ENCODE measurements at regions not wholly inside any gene's neighbourhood (a gene's known extent, or its start where the extent isn't known, plus 50 kb on each side); places are given as distances from the start of the nearest gene placed in this dataset.
A peak's percentile ranks its signal among the peaks of the same experiment; 100 is the strongest.
"Not testable (repeated sequence)": the region's sequence is repeated elsewhere in the genome, so short reads cannot be mapped to it uniquely, and the experiment has no call there.

DNA sequence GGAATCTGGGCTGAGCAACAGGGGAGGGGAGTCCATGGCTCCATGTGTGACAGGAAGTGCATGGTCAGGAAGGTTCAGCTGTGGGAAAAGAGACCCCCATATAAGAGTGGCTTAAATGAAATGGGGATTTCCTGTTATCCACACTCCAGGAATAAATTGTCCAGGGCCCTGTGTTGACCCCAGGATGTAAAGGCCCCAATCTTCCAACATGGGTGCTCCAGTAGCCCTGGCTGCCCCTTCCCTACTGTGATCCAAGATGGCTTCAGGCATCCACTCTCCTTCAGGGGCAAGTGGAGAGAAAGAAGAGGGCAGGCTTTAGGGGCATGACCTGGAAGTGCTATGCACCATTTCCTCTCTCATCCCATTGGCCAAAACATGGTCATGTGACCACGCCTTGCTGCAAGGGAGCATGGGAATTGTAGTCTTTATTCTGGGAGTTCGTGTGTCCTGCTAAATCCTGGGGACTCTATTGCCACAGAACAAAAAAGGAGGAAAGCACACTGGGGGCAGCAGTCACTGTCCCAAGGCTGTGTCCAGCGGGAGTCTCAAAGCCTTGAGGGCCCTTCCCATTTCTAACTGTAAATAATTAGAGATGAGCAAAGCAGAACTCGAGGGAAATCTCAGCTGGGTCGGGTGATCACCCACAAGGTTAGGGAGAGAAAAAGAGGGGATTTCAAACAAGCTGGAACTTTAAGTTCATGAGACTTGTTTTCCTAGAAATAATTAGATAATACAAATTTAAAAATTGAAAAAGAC lies 289.2 kb downstream of the ADGRD1 start:
- no peaks in the 10 kb centered on the region for H3K36me3 ChIP-seq
- H3K4me1 ChIP-seq, result no peaks in the 10 kb centered on the region
- TF ChIP-seq, protein P1, sequence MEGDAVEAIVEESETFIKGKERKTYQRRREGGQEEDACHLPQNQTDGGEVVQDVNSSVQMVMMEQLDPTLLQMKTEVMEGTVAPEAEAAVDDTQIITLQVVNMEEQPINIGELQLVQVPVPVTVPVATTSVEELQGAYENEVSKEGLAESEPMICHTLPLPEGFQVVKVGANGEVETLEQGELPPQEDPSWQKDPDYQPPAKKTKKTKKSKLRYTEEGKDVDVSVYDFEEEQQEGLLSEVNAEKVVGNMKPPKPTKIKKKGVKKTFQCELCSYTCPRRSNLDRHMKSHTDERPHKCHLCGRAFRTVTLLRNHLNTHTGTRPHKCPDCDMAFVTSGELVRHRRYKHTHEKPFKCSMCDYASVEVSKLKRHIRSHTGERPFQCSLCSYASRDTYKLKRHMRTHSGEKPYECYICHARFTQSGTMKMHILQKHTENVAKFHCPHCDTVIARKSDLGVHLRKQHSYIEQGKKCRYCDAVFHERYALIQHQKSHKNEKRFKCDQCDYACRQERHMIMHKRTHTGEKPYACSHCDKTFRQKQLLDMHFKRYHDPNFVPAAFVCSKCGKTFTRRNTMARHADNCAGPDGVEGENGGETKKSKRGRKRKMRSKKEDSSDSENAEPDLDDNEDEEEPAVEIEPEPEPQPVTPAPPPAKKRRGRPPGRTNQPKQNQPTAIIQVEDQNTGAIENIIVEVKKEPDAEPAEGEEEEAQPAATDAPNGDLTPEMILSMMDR (IDR thresholded peaks at IDR 0.05; ENCODE audit: low read depth, low read length), result no peak
- peak; percentile 86 for DNase-seq
- no peaks in the 10 kb centered on the region for H3K27me3 ChIP-seq
- H3K4me3 ChIP-seq (ENCODE audit: low read depth, low read length), result peak overlapping the region; percentile 5; the same call in 1 of the 2 replicates
- H3K9me3 ChIP-seq, result peaks cover 5% of the 10 kb centered on the region; the same call in 1 of the 2 replicates

DNA sequence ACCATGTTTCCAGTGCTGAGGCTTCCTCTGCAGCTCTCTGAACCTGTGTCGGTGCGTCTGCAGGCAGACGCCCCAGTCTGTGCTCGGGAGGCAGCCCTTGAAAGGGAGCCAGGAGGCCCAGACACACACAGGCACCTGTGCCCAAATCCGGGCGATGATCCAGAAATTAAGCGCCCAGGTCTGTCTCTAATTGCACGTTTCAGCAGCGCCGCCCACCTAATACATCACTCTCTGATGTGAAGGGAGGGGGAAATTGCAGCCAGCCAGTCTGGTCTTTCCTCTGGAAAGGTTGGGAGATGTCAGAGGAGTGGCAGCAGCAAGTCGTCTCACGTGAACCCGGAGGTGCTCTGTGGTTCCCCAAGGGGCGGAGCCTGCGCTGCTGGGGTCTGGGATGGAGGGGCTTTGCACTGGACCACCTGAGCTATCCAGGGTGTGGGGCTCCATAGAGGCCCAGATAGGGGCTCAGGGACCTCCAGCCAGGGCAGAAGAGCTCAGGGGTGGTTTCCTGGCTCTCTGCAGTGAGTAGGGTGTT lies 290.5 kb downstream of the ADGRD1 start:
- H3K4me3 ChIP-seq (ENCODE audit: low read depth, low read length); H3K4me1 ChIP-seq; H3K9me3 ChIP-seq; DNase-seq; H3K36me3 ChIP-seq; H3K27me3 ChIP-seq: not testable (repeated sequence)

DNA sequence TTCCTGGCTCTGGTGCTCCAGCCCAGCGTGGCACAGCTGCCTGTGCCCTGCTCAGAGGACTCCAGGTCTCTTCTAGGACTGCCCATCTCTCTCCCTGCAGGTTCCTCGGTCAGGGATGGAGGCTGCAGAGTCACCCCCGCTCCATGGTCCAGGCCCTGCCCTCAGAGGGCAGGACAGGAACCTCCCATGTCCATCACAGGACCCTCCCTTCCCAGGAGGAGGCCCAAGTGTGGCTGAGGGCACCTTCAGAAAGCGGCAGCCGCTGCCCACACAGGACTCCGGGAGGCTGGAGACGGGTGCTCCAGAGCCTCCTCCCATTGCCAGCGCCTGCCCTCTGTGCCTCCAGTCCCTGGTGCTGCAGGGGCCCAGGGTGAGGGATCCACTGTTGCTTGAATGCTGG lies 291.5 kb downstream of the ADGRD1 start:
- not testable (repeated sequence) for H3K27me3 ChIP-seq; H3K36me3 ChIP-seq; H3K4me3 ChIP-seq (ENCODE audit: low read depth, low read length); H3K9me3 ChIP-seq; DNase-seq; H3K4me1 ChIP-seq

DNA sequence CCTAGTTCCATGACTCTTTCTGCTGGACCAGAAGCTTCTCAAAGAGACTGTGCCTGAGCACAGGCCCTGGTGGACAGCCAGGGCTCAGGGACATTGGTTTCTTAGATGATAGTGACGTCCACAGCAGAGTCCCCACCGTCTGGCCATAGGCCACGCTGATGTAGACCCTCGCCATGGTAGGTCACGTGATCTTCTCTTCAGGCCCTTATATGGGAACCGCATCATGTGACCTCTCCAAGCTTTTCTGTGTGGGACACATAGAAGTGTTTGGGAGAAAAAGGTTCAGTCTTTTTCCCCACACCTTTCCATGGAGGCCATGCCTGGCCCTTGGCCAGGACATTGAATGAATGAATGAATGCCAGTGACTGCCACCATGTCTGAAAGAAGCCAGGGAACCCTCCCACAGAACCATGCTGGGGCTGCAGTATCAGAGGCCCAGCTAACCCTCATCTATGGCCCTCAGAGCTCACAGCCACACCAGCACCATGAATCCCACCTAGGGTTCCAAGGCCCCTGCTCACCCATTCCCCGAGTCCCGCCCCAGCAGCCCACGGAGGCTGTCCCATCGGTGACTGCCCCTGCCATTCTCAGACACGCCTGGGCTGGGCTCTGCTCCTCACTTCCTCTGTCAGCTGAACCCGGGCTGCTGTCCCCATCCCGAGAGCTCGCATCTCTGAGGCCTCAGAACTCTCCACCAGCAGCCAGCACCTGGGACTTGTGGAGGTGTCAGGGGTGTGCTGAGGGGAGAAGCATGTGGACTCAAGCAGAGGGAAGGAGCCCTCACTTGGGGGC lies 292.1 kb downstream of the ADGRD1 start:
- Histone ChIP-seq H3K4me1 (no peaks in the 10 kb centered on the region), H3K9me3 (peaks cover 5% of the 10 kb centered on the region; the same call in 1 of the 2 replicates), H3K27me3 (no peaks in the 10 kb centered on the region), H3K4me3 (ENCODE audit: low read depth, low read length) (no peak overlapping the region), H3K36me3 (no peaks in the 10 kb centered on the region)
- DNase-seq, result no peak
- TF ChIP-seq, protein P1 (IDR thresholded peaks at IDR 0.05; ENCODE audit: low read depth, low read length), result no peak

DNA sequence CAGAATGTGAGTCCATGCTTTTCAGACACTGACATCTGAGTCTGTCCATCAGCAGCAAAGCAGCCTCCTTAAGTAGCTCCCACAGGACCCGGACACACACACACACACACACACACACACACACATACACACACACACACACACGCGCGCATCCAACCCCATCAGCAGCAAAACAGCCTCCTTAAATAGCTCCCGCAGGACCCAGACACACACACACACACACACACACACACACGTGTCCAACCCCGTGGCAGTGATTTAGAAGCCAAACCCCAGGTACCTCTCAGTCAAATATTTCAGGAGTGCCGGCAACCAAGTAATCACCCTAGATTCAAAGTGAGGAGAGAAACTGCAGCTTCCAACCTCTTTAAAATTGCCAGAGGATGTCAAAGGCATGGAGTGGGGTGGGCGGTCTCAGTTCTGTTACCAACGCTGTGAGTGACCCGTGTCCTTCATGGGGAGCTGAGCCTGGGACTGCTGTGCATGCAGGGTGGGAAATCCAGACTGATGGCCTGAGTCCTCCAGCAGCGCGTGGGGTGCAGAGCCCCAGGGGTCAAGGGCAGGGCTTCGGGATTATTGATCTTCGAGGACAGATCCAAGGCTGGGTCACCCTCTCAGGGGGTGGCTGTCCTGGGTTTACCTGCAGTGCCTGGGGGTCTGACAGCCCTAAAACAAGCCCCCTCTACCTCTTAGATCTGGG lies 293.5 kb downstream of the ADGRD1 start:
- H3K4me3 ChIP-seq (ENCODE audit: low read depth, low read length); H3K4me1 ChIP-seq; H3K27me3 ChIP-seq; H3K36me3 ChIP-seq; H3K9me3 ChIP-seq; DNase-seq: not testable (repeated sequence)

DNA sequence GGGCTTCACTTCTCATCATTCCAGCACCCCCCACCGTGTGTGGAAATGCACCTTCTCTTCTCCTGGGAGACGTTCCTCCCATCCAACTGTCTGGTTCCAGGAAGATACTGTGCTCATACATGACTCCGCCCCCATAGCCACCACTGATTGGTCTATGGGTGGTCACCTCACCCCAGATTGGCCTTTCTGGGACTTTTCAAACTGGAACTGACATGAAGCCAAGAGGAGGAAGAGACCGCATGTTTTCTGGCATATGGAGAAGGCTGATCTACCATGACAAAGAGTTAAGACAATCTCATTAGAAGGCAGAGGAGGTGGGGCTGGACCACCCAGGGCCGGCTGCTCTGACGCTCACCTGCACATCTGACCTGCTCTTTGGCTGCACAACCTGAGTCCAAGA lies 294.2 kb downstream of the ADGRD1 start:
- DNase-seq, H3K27me3 ChIP-seq, H3K9me3 ChIP-seq: not testable (repeated sequence)

DNA sequence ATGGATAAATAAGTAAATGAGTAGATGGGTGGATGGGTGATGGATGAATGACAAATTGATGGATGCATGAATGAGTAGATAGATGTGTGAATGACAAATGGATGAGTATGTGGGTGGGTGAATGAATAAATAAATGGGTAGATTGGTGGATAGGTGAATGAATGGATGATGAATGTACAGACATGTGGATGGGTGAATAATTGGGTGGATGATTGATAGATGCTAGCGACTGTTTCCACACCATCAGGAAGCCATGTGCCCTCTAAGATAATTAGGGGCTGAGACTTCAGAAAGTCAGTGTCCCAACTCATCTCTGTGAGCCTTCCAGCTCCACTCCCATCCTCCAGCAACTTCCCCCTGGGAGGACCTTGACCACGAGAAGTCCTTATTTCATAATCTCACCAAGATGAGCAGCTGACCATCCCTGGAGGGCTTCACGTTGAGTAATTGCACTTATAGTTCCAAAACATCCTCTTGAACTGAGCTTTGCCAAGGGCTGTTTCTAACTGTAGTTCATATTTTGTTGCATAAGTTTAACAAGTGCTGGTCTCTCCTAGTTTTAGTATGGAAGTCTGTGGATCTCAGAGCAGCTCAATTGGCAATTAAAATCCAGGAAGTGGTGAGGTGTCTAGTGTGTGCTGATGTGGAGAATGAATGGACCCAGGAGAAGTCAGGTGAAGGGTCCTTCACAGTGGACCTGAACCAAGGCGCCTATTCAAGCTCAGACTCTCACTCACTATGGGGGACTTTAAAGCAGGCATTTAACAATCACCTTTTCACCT lies 295.7 kb downstream of the ADGRD1 start:
- Histone ChIP-seq H3K36me3 (no peaks in the 10 kb centered on the region), H3K4me3 (ENCODE audit: low read depth, low read length) (no peak overlapping the region), H3K4me1 (no peaks in the 10 kb centered on the region), H3K9me3 (no peaks in the 10 kb centered on the region), H3K27me3 (no peaks in the 10 kb centered on the region)
- TF ChIP-seq, protein P1 (IDR thresholded peaks at IDR 0.05; ENCODE audit: low read depth, low read length), result no peak
- DNase-seq, result no peak

More for the DNA sequence above, 294.2 kb downstream of the ADGRD1 start:
- H3K4me1 ChIP-seq; H3K36me3 ChIP-seq; H3K4me3 ChIP-seq (ENCODE audit: low read depth, low read length): not testable (repeated sequence)

Data from BE2C (cell line).